ENCODE measurements at regions not wholly inside any gene's neighbourhood (a gene's known extent, or its start where the extent isn't known, plus 50 kb on each side); places are given as distances from the start of the nearest gene placed in this dataset.

DNA sequence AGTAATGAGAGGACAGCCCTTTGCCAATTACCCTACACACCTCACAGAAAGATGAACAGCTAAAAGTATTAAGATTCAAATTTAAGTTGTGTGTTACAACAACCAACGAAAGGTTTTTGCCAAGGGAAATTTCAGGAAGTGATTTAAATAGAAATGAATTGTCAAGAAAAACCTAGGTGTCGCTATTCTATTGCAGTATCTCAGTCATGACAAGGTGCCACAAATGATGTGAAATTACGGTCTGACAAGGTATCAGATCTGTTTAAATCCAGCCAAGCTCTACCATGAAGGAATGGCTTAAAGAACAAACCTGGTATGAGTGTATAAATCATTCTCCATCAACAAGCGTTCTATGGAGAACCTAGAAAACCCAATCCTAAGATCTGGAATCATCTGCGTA is 189.7 kb downstream of the ATPSCKMT start:
- TF ChIP-seq, protein P1, sequence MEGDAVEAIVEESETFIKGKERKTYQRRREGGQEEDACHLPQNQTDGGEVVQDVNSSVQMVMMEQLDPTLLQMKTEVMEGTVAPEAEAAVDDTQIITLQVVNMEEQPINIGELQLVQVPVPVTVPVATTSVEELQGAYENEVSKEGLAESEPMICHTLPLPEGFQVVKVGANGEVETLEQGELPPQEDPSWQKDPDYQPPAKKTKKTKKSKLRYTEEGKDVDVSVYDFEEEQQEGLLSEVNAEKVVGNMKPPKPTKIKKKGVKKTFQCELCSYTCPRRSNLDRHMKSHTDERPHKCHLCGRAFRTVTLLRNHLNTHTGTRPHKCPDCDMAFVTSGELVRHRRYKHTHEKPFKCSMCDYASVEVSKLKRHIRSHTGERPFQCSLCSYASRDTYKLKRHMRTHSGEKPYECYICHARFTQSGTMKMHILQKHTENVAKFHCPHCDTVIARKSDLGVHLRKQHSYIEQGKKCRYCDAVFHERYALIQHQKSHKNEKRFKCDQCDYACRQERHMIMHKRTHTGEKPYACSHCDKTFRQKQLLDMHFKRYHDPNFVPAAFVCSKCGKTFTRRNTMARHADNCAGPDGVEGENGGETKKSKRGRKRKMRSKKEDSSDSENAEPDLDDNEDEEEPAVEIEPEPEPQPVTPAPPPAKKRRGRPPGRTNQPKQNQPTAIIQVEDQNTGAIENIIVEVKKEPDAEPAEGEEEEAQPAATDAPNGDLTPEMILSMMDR (IDR thresholded peaks at IDR 0.05), result no peak
- TF ChIP-seq EZH2 (IDR thresholded peaks at IDR 0.05), result no peak

Measured in neural progenitor cell (in vitro differentiated cells).